ENCODE measurements at regions not wholly inside any gene's neighbourhood (a gene's known extent, or its start where the extent isn't known, plus 50 kb on each side); places are given as distances from the start of the nearest gene placed in this dataset.

GRCh38 chr7:118129041-118129795 is 54.7 kb upstream of the LSM8 start:
- no peak overlapping the region for H3K9ac ChIP-seq (ENCODE audit: low read depth, low read length)
- H3K9me3 ChIP-seq (ENCODE audit: control insufficient read depth, insufficient read depth, low read length) = 0 out of 2 replicates have a peak, but pooled peaks cover 3% of the 10 kb centered on the region
- H3K4me1 ChIP-seq (ENCODE audit: control insufficient read depth, insufficient read depth, low read length) = no peaks in the 10 kb centered on the region
- H3K4me3 ChIP-seq (ENCODE audit: low read depth, low read length) = no peak overlapping the region
- no peaks in the 10 kb centered on the region for H3K36me3 ChIP-seq (ENCODE audit: control insufficient read depth, insufficient read depth, low read length)
- no peak overlapping the region for H3K27ac ChIP-seq (ENCODE audit: low read depth, low read length)
- no peaks in the 10 kb centered on the region for H3K27me3 ChIP-seq (ENCODE audit: control insufficient read depth, insufficient read depth, low read length)

GRCh38 chr7:118132764-118133163 is 51.2 kb upstream of the LSM8 start:
- Histone ChIP-seq H3K27ac (ENCODE audit: low read depth, low read length) (no peak overlapping the region), H3K4me3 (ENCODE audit: low read depth, low read length) (no peak overlapping the region), H3K9me3 (ENCODE audit: control insufficient read depth, insufficient read depth, low read length) (peaks cover 7% of the 10 kb centered on the region; the same call in 1 of the 2 replicates), H3K27me3 (ENCODE audit: control insufficient read depth, insufficient read depth, low read length) (no peaks in the 10 kb centered on the region), H3K36me3 (ENCODE audit: control insufficient read depth, insufficient read depth, low read length) (no peaks in the 10 kb centered on the region), H3K4me1 (ENCODE audit: control insufficient read depth, insufficient read depth, low read length) (no peaks in the 10 kb centered on the region), H3K9ac (ENCODE audit: low read depth, low read length) (no peak overlapping the region)

Data from HUES48 (cell line).